ENCODE measurements at regions not wholly inside any gene's neighbourhood (a gene's known extent, or its start where the extent isn't known, plus 50 kb on each side); places are given as distances from the start of the nearest gene placed in this dataset.

- H3K27ac ChIP-seq, result no peak overlapping the region
- TF ChIP-seq Cebpa-rat (IDR thresholded peaks at IDR 0.05), result no peak
- peaks cover 0 to 12% (median 0%) of the 10 kb centered on the region in 10 experiments; a peak in 6 of 20 replicates for H3K4me1 ChIP-seq
- H3K4me3 ChIP-seq, result no peak overlapping the region
- no peaks in the 10 kb centered on the region for H3K27me3 ChIP-seq
- no peak overlapping the region for H3K4me2 ChIP-seq
- H4K20me1 ChIP-seq, result no peaks in the 10 kb centered on the region
- no peak overlapping the region for H3K9ac ChIP-seq
- H3K36me3 ChIP-seq, result no peaks in the 10 kb centered on the region
- H3K9me3 ChIP-seq (replicated peaks in 1 of 11), result peaks cover 0 to 11% (median 4%) of the 10 kb centered on the region in 11 experiments; a peak in 6 of 22 replicates
Observed at GRCh38 chr11:128236506-128237498, 350.6 kb downstream of the ETS1 start.

GRCh38 chr11:128235958-128236357, 351.4 kb downstream of the ETS1 start:
- no peak overlapping the region for H3K4me2 ChIP-seq

DNA sequence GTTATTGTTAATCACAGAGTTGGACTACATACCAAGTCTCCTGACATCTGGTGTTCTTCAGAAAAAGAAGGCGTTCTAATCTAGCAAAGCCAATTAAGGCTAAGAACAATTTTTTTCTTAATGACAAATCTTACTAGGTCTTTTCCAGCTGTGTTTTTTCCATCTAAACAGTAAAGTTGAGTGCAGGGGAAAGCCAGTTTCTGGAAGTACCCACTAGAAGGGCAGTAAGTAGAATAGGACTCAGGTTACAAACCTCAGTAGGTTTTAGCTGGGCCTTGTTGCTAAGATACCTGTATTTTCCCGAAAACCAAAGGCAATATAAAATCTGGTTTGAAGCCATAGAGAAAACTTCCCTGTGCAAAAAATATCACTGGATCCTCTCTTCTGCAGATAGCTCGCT, 351.9 kb downstream of the ETS1 start:
- peaks cover 0 to 11% (median 4%) of the 10 kb centered on the region in 11 experiments; a peak in 6 of 22 replicates for H3K9me3 ChIP-seq (replicated peaks in 1 of 11)
- no peaks in the 10 kb centered on the region for H3K36me3 ChIP-seq
- H3K4me3 ChIP-seq, result no peak overlapping the region
- peaks cover 0 to 12% (median 0%) of the 10 kb centered on the region in 10 experiments; a peak in 6 of 20 replicates for H3K4me1 ChIP-seq
- TF ChIP-seq Cebpa-rat (IDR thresholded peaks at IDR 0.05), result no peak
- no peaks in the 10 kb centered on the region for H3K27me3 ChIP-seq
- no peak overlapping the region for H3K27ac ChIP-seq
- H3K9ac ChIP-seq, result no peak overlapping the region
- H4K20me1 ChIP-seq, result no peaks in the 10 kb centered on the region
- no peak overlapping the region for H3K4me2 ChIP-seq

More at GRCh38 chr11:128235958-128236357, 351.4 kb downstream of the ETS1 start:
- Histone ChIP-seq H3K9me3 (replicated peaks in 1 of 11) (peaks cover 0 to 11% (median 4%) of the 10 kb centered on the region in 11 experiments; a peak in 6 of 22 replicates), H3K4me1 (peaks cover 0 to 12% (median 0%) of the 10 kb centered on the region in 10 experiments; a peak in 6 of 20 replicates), H3K27me3 (no peaks in the 10 kb centered on the region), H3K36me3 (no peaks in the 10 kb centered on the region), H4K20me1 (no peaks in the 10 kb centered on the region), H3K9ac (no peak overlapping the region), H3K27ac (no peak overlapping the region), H3K4me3 (no peak overlapping the region)
- TF ChIP-seq Cebpa-rat (IDR thresholded peaks at IDR 0.05), result no peak

DNA sequence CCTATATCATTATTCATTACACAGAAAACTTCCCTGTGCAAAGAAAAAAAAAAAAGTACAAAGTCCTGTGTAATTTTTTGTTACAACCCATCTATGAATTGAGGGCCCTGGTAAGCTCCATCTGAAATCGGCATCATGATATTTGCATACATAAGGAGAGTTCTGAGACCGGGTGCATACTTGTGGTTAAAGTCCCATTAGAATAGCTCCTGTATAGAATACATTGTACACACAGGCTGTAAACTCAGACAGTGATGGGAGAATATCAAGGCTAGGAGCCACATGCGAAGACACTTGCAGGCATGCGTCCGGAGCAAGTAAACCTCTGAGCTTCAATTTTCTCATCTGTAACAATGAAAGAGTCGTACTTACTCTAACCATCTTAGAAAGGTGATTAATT, 353.2 kb downstream of the ETS1 start:
- Histone ChIP-seq H4K20me1 (no peaks in the 10 kb centered on the region), H3K36me3 (no peaks in the 10 kb centered on the region), H3K9me3 (replicated peaks in 1 of 11) (peaks cover 0 to 11% (median 4%) of the 10 kb centered on the region in 11 experiments; a peak in 6 of 22 replicates), H3K9ac (no peak overlapping the region), H3K4me3 (no peak overlapping the region), H3K4me2 (no peak overlapping the region), H3K4me1 (peaks cover 0 to 8% (median 0%) of the 10 kb centered on the region in 10 experiments; a peak in 6 of 20 replicates), H3K27me3 (no peaks in the 10 kb centered on the region), H3K27ac (no peak overlapping the region)
- no peak for TF ChIP-seq Cebpa-rat (IDR thresholded peaks at IDR 0.05)

- Histone ChIP-seq H3K27ac (no peak overlapping the region), H3K4me3 (no peak overlapping the region), H3K9me3 (replicated peaks in 1 of 11) (peaks cover 0 to 10% (median 4%) of the 10 kb centered on the region in 11 experiments; a peak in 6 of 22 replicates), H4K20me1 (no peaks in the 10 kb centered on the region), H3K9ac (no peak overlapping the region), H3K36me3 (no peaks in the 10 kb centered on the region), H3K4me2 (no peak overlapping the region), H3K4me1 (no peaks in the 10 kb centered on the region), H3K27me3 (no peaks in the 10 kb centered on the region)
- no peak for TF ChIP-seq Cebpa-rat (IDR thresholded peaks at IDR 0.05)
Observed at GRCh38 chr11:128232588-128232987, 354.8 kb downstream of the ETS1 start.

DNA sequence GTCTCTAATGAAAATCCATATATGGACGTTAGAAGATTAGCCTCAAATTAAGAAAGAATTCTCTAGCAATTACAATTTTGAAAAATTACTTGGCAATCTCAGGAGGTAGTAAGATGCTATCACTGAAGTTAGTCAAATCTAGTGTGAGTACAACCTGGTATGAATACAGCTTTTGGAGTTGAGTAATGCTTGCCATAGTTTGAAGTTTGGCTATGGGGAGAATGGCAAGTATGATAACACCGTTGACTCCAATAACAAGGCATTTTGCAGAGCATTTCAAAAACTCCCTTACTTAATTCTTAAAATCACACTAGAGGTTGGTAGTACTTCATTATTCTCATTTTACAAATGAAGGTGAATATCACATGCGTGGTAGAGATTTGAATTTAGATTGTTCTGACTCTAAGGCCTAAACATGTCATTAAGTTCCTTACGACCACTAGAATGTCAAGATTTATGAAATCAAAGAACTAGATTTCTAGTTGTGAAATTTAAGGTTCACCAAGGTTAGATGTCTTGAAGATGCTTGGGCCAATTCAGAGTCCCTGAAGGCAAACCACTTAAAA, 355.4 kb downstream of the ETS1 start:
- Histone ChIP-seq H4K20me1 (no peaks in the 10 kb centered on the region), H3K27me3 (no peaks in the 10 kb centered on the region), H3K27ac (no peak overlapping the region), H3K4me2 (no peak overlapping the region), H3K36me3 (no peaks in the 10 kb centered on the region), H3K9ac (no peak overlapping the region), H3K4me1 (no peaks in the 10 kb centered on the region), H3K4me3 (no peak overlapping the region), H3K9me3 (replicated peaks in 1 of 11) (peaks cover 0 to 4% (median 0%) of the 10 kb centered on the region in 11 experiments; a peak in 5 of 22 replicates)
- no peak for TF ChIP-seq Cebpa-rat (IDR thresholded peaks at IDR 0.05)

- Histone ChIP-seq H4K20me1 (no peaks in the 10 kb centered on the region), H3K4me3 (no peak overlapping the region), H3K36me3 (no peaks in the 10 kb centered on the region), H3K4me2 (no peak overlapping the region), H3K4me1 (no peaks in the 10 kb centered on the region), H3K9ac (no peak overlapping the region), H3K27ac (no peak overlapping the region), H3K9me3 (replicated peaks in 1 of 11) (peaks cover 0 to 8% (median 0%) of the 10 kb centered on the region in 11 experiments; a peak in 4 of 22 replicates), H3K27me3 (no peaks in the 10 kb centered on the region)
- TF ChIP-seq Cebpa-rat (IDR thresholded peaks at IDR 0.05), result no peak
Observed at GRCh38 chr11:128227466-128227865, 359.9 kb downstream of the ETS1 start.

DNA sequence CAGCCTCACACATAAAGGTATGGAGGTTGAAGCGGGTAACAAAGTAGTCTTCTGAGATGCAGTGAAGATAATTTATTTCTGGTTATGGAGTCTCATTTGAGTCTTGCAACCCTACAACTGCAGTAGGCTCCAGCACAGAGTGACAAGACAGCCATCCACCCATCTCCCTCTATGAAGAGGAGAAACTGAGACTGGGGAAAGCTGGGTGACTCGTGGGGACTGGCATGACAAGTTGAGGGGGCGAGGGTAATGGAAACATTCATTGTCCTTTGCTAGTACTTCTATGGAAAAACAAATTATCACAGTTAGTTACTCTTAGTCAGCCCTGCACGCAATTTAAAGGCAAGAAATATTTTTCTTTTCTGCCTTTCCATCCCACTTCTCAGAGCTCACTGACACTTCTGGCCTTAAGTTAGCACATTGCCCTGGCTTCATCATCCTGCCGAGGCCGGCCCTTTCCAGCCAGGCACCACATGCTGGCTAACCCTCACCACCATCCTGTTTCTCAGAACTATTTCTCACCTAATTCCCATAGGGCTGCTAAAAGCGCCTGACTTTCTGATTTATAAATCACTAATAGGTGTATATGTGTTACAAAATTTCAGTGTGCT, 361.1 kb downstream of the ETS1 start:
- H3K4me3 ChIP-seq, result no peak overlapping the region
- H3K4me1 ChIP-seq, result no peaks in the 10 kb centered on the region
- no peak for TF ChIP-seq Cebpa-rat (IDR thresholded peaks at IDR 0.05)
- no peak overlapping the region for H3K4me2 ChIP-seq
- H3K27ac ChIP-seq, result no peak overlapping the region
- H3K9me3 ChIP-seq (replicated peaks in 1 of 11), result peaks cover 0 to 8% (median 0%) of the 10 kb centered on the region in 11 experiments; a peak in 4 of 22 replicates
- H3K36me3 ChIP-seq, result no peaks in the 10 kb centered on the region
- no peaks in the 10 kb centered on the region for H4K20me1 ChIP-seq
- no peak overlapping the region for H3K9ac ChIP-seq
- no peaks in the 10 kb centered on the region for H3K27me3 ChIP-seq
